ENCODE measurements at regions not wholly inside any gene's neighbourhood (a gene's known extent, or its start where the extent isn't known, plus 50 kb on each side); places are given as distances from the start of the nearest gene placed in this dataset.

DNA sequence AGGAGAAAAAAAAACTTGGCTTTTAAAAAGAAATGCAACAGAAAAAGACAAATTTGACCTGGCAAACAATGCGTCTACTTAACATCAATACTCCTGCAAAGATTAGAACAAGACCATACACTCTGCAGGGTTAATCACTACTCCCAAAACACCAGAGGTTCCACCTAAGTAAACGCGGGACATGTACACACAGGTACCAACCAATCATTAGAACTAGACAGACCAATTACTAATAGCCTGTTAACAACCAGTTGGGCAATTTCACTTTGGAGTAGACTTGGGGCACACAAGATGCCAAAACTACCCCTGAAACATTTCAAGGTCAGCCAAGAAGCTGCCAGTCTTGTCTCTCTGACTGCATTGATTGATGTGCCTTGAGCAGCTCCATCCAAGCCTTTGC, 125.8 kb downstream of the RRAGC start:
- TF ChIP-seq, protein P1, sequence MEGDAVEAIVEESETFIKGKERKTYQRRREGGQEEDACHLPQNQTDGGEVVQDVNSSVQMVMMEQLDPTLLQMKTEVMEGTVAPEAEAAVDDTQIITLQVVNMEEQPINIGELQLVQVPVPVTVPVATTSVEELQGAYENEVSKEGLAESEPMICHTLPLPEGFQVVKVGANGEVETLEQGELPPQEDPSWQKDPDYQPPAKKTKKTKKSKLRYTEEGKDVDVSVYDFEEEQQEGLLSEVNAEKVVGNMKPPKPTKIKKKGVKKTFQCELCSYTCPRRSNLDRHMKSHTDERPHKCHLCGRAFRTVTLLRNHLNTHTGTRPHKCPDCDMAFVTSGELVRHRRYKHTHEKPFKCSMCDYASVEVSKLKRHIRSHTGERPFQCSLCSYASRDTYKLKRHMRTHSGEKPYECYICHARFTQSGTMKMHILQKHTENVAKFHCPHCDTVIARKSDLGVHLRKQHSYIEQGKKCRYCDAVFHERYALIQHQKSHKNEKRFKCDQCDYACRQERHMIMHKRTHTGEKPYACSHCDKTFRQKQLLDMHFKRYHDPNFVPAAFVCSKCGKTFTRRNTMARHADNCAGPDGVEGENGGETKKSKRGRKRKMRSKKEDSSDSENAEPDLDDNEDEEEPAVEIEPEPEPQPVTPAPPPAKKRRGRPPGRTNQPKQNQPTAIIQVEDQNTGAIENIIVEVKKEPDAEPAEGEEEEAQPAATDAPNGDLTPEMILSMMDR (conservative IDR thresholded peaks at IDR 0.05; ENCODE audit: low read length): no peak
- TF ChIP-seq EZH2phosphoT487 (IDR thresholded peaks at IDR 0.05; ENCODE audit: borderline replicate concordance, low read depth, low read length): no peak
